ENCODE measurements at regions not wholly inside any gene's neighbourhood (a gene's known extent, or its start where the extent isn't known, plus 50 kb on each side); places are given as distances from the start of the nearest gene placed in this dataset.

- TF ChIP-seq PAX5 (IDR thresholded peaks at IDR 0.05; ENCODE audit: insufficient read depth, low read length, severe bottlenecking) (no peak), POU2F2 (IDR thresholded peaks at IDR 0.05; ENCODE audit: low read depth, low read length) (no peak)
- FAIRE-seq, result no peak
- DNase-seq (ENCODE audit: insufficient read length, low spot score), result no peak
Measured at GRCh38 chr3:144312702-144313101, 341.1 kb downstream of the DIPK2A start.

- DNase-seq (ENCODE audit: insufficient read length, low spot score) (no peak), FAIRE-seq (no peak)
Measured at GRCh38 chr3:144314946-144315345, 343.3 kb downstream of the DIPK2A start.

GRCh38 chr3:144317961-144318360, 346.3 kb downstream of the DIPK2A start:
- FAIRE-seq, result no peak
- TF ChIP-seq PAX5 (IDR thresholded peaks at IDR 0.05; ENCODE audit: insufficient read depth, low read length, severe bottlenecking) (no peak), POLR2AphosphoS5 (IDR thresholded peaks at IDR 0.05; ENCODE audit: low read depth, low read length) (no peak), POU2F2 (IDR thresholded peaks at IDR 0.05; ENCODE audit: low read depth, low read length) (no peak), TAF1 (IDR thresholded peaks at IDR 0.05; ENCODE audit: low read depth, low read length) (no peak), POLR2A (IDR thresholded peaks at IDR 0.05; ENCODE audit: low read depth, low read length) (no peak), SPI1 (IDR thresholded peaks at IDR 0.05; ENCODE audit: low read depth, low read length) (no peak)

More at GRCh38 chr3:144314946-144315345, 343.3 kb downstream of the DIPK2A start:
- TF ChIP-seq PAX5 (IDR thresholded peaks at IDR 0.05; ENCODE audit: insufficient read depth, low read length, severe bottlenecking) (no peak), POLR2A (IDR thresholded peaks at IDR 0.05; ENCODE audit: low read depth, low read length) (no peak), POLR2AphosphoS5 (IDR thresholded peaks at IDR 0.05; ENCODE audit: low read depth, low read length) (no peak), TAF1 (IDR thresholded peaks at IDR 0.05; ENCODE audit: low read depth, low read length) (no peak), POU2F2 (IDR thresholded peaks at IDR 0.05; ENCODE audit: low read depth, low read length) (no peak), SPI1 (IDR thresholded peaks at IDR 0.05; ENCODE audit: low read depth, low read length) (no peak)

GRCh38 chr3:144324076-144324475, 352.5 kb downstream of the DIPK2A start:
- FAIRE-seq (no peak), DNase-seq (ENCODE audit: insufficient read length, low spot score) (no peak)
- TF ChIP-seq PAX5 (IDR thresholded peaks at IDR 0.05; ENCODE audit: insufficient read depth, low read length, severe bottlenecking) (no peak), TAF1 (IDR thresholded peaks at IDR 0.05; ENCODE audit: low read depth, low read length) (no peak), POLR2A (IDR thresholded peaks at IDR 0.05; ENCODE audit: low read depth, low read length) (no peak), SPI1 (IDR thresholded peaks at IDR 0.05; ENCODE audit: low read depth, low read length) (no peak), POLR2AphosphoS5 (IDR thresholded peaks at IDR 0.05; ENCODE audit: low read depth, low read length) (no peak), POU2F2 (IDR thresholded peaks at IDR 0.05; ENCODE audit: low read depth, low read length) (no peak)

More at GRCh38 chr3:144317961-144318360, 346.3 kb downstream of the DIPK2A start:
- no peak for DNase-seq (ENCODE audit: insufficient read length, low spot score)

GRCh38 chr3:144332868-144333267, 361.2 kb downstream of the DIPK2A start:
- TF ChIP-seq TAF1 (IDR thresholded peaks at IDR 0.05; ENCODE audit: low read depth, low read length), result no peak
- peak; percentile 97 for TF ChIP-seq SPI1 (IDR thresholded peaks at IDR 0.05; ENCODE audit: low read depth, low read length)
- TF ChIP-seq POLR2AphosphoS5 (IDR thresholded peaks at IDR 0.05; ENCODE audit: low read depth, low read length), result no peak
- peak; percentile 31 for FAIRE-seq
- no peak for DNase-seq (ENCODE audit: insufficient read length, low spot score)

- DNase-seq (ENCODE audit: insufficient read length, low spot score) (no peak), FAIRE-seq (no peak)
- TF ChIP-seq POLR2A (IDR thresholded peaks at IDR 0.05; ENCODE audit: low read depth, low read length), result no peak
- no peak for TF ChIP-seq PAX5 (IDR thresholded peaks at IDR 0.05; ENCODE audit: insufficient read depth, low read length, severe bottlenecking)
- no peak for TF ChIP-seq POU2F2 (IDR thresholded peaks at IDR 0.05; ENCODE audit: low read depth, low read length)
- TF ChIP-seq POLR2AphosphoS5 (IDR thresholded peaks at IDR 0.05; ENCODE audit: low read depth, low read length), result no peak
- TF ChIP-seq TAF1 (IDR thresholded peaks at IDR 0.05; ENCODE audit: low read depth, low read length), result no peak
- TF ChIP-seq SPI1 (IDR thresholded peaks at IDR 0.05; ENCODE audit: low read depth, low read length), result no peak
Measured at GRCh38 chr3:144341471-144341870, 369.8 kb downstream of the DIPK2A start.

- no peak for TF ChIP-seq POLR2A (IDR thresholded peaks at IDR 0.05; ENCODE audit: low read depth, low read length)
- TF ChIP-seq POLR2AphosphoS5 (IDR thresholded peaks at IDR 0.05; ENCODE audit: low read depth, low read length), result no peak
- TF ChIP-seq TAF1 (IDR thresholded peaks at IDR 0.05; ENCODE audit: low read depth, low read length), result no peak
- TF ChIP-seq POU2F2 (IDR thresholded peaks at IDR 0.05; ENCODE audit: low read depth, low read length), result no peak
- no peak for TF ChIP-seq PAX5 (IDR thresholded peaks at IDR 0.05; ENCODE audit: insufficient read depth, low read length, severe bottlenecking)
- no peak for TF ChIP-seq SPI1 (IDR thresholded peaks at IDR 0.05; ENCODE audit: low read depth, low read length)
- DNase-seq (ENCODE audit: insufficient read length, low spot score), result no peak
- FAIRE-seq, result no peak
Measured at GRCh38 chr3:144343343-144343742, 371.7 kb downstream of the DIPK2A start.

- no peak for FAIRE-seq
Measured at GRCh38 chr3:144343777-144344176, 372.2 kb downstream of the DIPK2A start.

GRCh38 chr3:144344925-144345548, 373.4 kb downstream of the DIPK2A start:
- TF ChIP-seq TAF1 (IDR thresholded peaks at IDR 0.05; ENCODE audit: low read depth, low read length), result no peak
- TF ChIP-seq SPI1 (IDR thresholded peaks at IDR 0.05; ENCODE audit: low read depth, low read length), result no peak
- TF ChIP-seq POLR2A (IDR thresholded peaks at IDR 0.05; ENCODE audit: low read depth, low read length), result no peak
- TF ChIP-seq POU2F2 (IDR thresholded peaks at IDR 0.05; ENCODE audit: low read depth, low read length), result no peak
- no peak for DNase-seq (ENCODE audit: insufficient read length, low spot score)
- no peak for FAIRE-seq

More at GRCh38 chr3:144343777-144344176, 372.2 kb downstream of the DIPK2A start:
- DNase-seq (ENCODE audit: insufficient read length, low spot score), result no peak
- TF ChIP-seq POLR2AphosphoS5 (IDR thresholded peaks at IDR 0.05; ENCODE audit: low read depth, low read length), result no peak
- TF ChIP-seq TAF1 (IDR thresholded peaks at IDR 0.05; ENCODE audit: low read depth, low read length), result no peak
- TF ChIP-seq SPI1 (IDR thresholded peaks at IDR 0.05; ENCODE audit: low read depth, low read length), result no peak
- no peak for TF ChIP-seq POU2F2 (IDR thresholded peaks at IDR 0.05; ENCODE audit: low read depth, low read length)
- TF ChIP-seq POLR2A (IDR thresholded peaks at IDR 0.05; ENCODE audit: low read depth, low read length), result no peak
- no peak for TF ChIP-seq PAX5 (IDR thresholded peaks at IDR 0.05; ENCODE audit: insufficient read depth, low read length, severe bottlenecking)

- DNase-seq (ENCODE audit: insufficient read length, low spot score) (no peak), FAIRE-seq (peak; percentile 40)
- TF ChIP-seq POLR2AphosphoS5 (IDR thresholded peaks at IDR 0.05; ENCODE audit: low read depth, low read length), result no peak
- no peak for TF ChIP-seq SPI1 (IDR thresholded peaks at IDR 0.05; ENCODE audit: low read depth, low read length)
- no peak for TF ChIP-seq POLR2A (IDR thresholded peaks at IDR 0.05; ENCODE audit: low read depth, low read length)
- no peak for TF ChIP-seq TAF1 (IDR thresholded peaks at IDR 0.05; ENCODE audit: low read depth, low read length)
- no peak for TF ChIP-seq PAX5 (IDR thresholded peaks at IDR 0.05; ENCODE audit: insufficient read depth, low read length, severe bottlenecking)
- no peak for TF ChIP-seq POU2F2 (IDR thresholded peaks at IDR 0.05; ENCODE audit: low read depth, low read length)
Measured at GRCh38 chr3:144350125-144350524, 378.5 kb downstream of the DIPK2A start.

Measured in GM12891 (cell line).